WERI-Rb-1 (cell line): ENCODE measurements at regions not wholly inside any gene's neighbourhood (a gene's known extent, or its start where the extent isn't known, plus 50 kb on each side); places are given as distances from the start of the nearest gene placed in this dataset.
"Not testable (repeated sequence)": the region's sequence is repeated elsewhere in the genome, so short reads cannot be mapped to it uniquely, and the experiment has no call there.

Experiments used
- DNase-seq: peaks from one replicate; pipeline ENCODE4 v3.0.0-alpha.2; 2020
- H3K27ac ChIP-seq: fragments of 250-450 bp; sonication (Bioruptor Pico); 2 replicates; pipeline ENCODE4 v1.5.1; 2020; ENCODE audit warnings: mild to moderate bottlenecking, moderate library complexity
- H3K27me3 ChIP-seq: fragments of 250-450 bp; sonication (Bioruptor Pico); 2 replicates; pipeline ENCODE4 v1.5.1; 2021; ENCODE audit warnings: mild to moderate bottlenecking, low read depth, moderate library complexity; ENCODE audit not compliant: insufficient read depth, severe bottlenecking
- H3K36me3 ChIP-seq: fragments of 250-450 bp; sonication (Bioruptor Pico); 2 replicates; pipeline ENCODE4 v1.5.1; 2020; ENCODE audit warnings: mild to moderate bottlenecking, moderate library complexity
- H3K4me3 ChIP-seq: 2 replicates; pipeline ENCODE4 v1.5.1; 2011; ENCODE audit warnings: low read depth, mild to moderate bottlenecking, control low read depth, low read length
- H3K9me3 ChIP-seq: fragments of 250-450 bp; sonication (Bioruptor Pico); 2 replicates; pipeline ENCODE4 v1.5.1; 2021; ENCODE audit warnings: mild to moderate bottlenecking, moderate library complexity; ENCODE audit not compliant: severe bottlenecking
- CTCF ChIP-seq: IDR thresholded peaks from 2 replicates; pipeline ENCODE4 v1.5.1; 2011; ENCODE audit warnings: low read depth, mild to moderate bottlenecking, control low read depth, inconsistent platforms, low read length

GRCh38 chr12:89153341-89153740 lies 199.0 kb downstream of the DUSP6 start:
- no peak for TF ChIP-seq CTCF
- no peak overlapping the region for H3K27ac ChIP-seq
- H3K36me3 ChIP-seq = no peaks in the 10 kb centered on the region
- no peak for DNase-seq
- no peaks in the 10 kb centered on the region for H3K9me3 ChIP-seq
- H3K4me3 ChIP-seq = no peak overlapping the region
- H3K27me3 ChIP-seq = no peaks in the 10 kb centered on the region

- no peak for TF ChIP-seq CTCF
- Histone ChIP-seq H3K27me3 (no peaks in the 10 kb centered on the region), H3K4me3 (no peak overlapping the region), H3K36me3 (no peaks in the 10 kb centered on the region), H3K9me3 (no peaks in the 10 kb centered on the region), H3K27ac (no peak overlapping the region)
- DNase-seq = no peak
These were observed 200.8 kb downstream of the DUSP6 start for GRCh38 chr12:89151536-89151935.

- H3K4me3 ChIP-seq, DNase-seq, H3K9me3 ChIP-seq, H3K27me3 ChIP-seq, H3K27ac ChIP-seq, H3K36me3 ChIP-seq: not testable (repeated sequence)
These were observed 201.5 kb downstream of the DUSP6 start for GRCh38 chr12:89150789-89151188.

- no peak for DNase-seq
- no peaks in the 10 kb centered on the region for H3K27me3 ChIP-seq
- no peaks in the 10 kb centered on the region for H3K36me3 ChIP-seq
- no peak overlapping the region for H3K4me3 ChIP-seq
- H3K9me3 ChIP-seq = no peaks in the 10 kb centered on the region
- TF ChIP-seq CTCF = no peak
- H3K27ac ChIP-seq = no peak overlapping the region
These were observed 211.6 kb downstream of the DUSP6 start for GRCh38 chr12:89140602-89141238.

- H3K9me3 ChIP-seq = no peaks in the 10 kb centered on the region
- no peak for DNase-seq
- no peak overlapping the region for H3K27ac ChIP-seq
- H3K36me3 ChIP-seq = no peaks in the 10 kb centered on the region
- H3K4me3 ChIP-seq = no peak overlapping the region
- no peak for TF ChIP-seq CTCF
- no peaks in the 10 kb centered on the region for H3K27me3 ChIP-seq
These were observed 212.2 kb downstream of the DUSP6 start for GRCh38 chr12:89140141-89140540.

- no peak overlapping the region for H3K27ac ChIP-seq
- no peaks in the 10 kb centered on the region for H3K36me3 ChIP-seq
- TF ChIP-seq CTCF = no peak
- DNase-seq = no peak
- H3K27me3 ChIP-seq = no peaks in the 10 kb centered on the region
- no peaks in the 10 kb centered on the region for H3K9me3 ChIP-seq
- H3K4me3 ChIP-seq = no peak overlapping the region
These were observed 212.9 kb downstream of the DUSP6 start for GRCh38 chr12:89139390-89139789.
